Right lobe of liver (tissue), 4 donors: ENCODE measurements at regions not wholly inside any gene's neighbourhood (a gene's known extent, or its start where the extent isn't known, plus 50 kb on each side); places are given as distances from the start of the nearest gene placed in this dataset.

Source experiments
- POLR2A ChIP-seq: fragments of 450-650 bp; IDR thresholded peaks from one replicate; pipeline ENCODE4 v1.6.1; 2017; ENCODE audit warnings: antibody characterized with exemption, mild to moderate bottlenecking
- TF ChIP-seq, protein P1 (sequence below), 4 donors: fragments of 200-600 bp in 3 of 4; fragments of 450-650 bp in 1 of 4; IDR thresholded peaks; one replicate each; pipeline versions ENCODE4 v1.5.1 to v1.8.0; 2016 to 2022; ENCODE audit warnings: antibody characterized with exemption in 4 of 4, mild to moderate bottlenecking in 2 of 4
- donor health status: DM: no; HTN: no; CAD: no.
- donor health status: DM: no; HTN: no; CAD: no.
- donor health status: DM: no; HTN: yes; CAD: no.

DNA sequence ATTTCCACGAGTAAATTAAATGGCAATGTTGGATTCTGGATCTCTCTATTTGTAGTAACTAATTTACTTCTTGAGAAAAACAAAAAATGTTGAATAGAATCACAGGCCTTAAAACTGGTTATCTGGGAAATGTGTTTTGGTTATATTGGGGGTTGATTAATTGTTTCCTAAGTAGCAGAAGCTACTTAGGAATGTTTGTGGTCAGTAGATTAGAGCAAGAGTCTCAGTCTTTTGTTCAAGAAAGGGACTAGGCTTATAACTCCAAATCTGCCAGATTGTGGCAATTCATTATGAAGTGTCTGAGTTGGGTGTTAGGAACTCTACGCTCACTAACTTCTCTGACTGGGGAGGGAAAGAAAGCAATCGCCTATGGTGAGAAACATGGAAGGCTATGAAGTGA lies 244.3 kb upstream of the PHYHIPL start:
- TF ChIP-seq, protein P1, sequence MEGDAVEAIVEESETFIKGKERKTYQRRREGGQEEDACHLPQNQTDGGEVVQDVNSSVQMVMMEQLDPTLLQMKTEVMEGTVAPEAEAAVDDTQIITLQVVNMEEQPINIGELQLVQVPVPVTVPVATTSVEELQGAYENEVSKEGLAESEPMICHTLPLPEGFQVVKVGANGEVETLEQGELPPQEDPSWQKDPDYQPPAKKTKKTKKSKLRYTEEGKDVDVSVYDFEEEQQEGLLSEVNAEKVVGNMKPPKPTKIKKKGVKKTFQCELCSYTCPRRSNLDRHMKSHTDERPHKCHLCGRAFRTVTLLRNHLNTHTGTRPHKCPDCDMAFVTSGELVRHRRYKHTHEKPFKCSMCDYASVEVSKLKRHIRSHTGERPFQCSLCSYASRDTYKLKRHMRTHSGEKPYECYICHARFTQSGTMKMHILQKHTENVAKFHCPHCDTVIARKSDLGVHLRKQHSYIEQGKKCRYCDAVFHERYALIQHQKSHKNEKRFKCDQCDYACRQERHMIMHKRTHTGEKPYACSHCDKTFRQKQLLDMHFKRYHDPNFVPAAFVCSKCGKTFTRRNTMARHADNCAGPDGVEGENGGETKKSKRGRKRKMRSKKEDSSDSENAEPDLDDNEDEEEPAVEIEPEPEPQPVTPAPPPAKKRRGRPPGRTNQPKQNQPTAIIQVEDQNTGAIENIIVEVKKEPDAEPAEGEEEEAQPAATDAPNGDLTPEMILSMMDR (IDR thresholded peaks at IDR 0.05) = no peak
- TF ChIP-seq POLR2A = no peak
